ENCODE measurements at regions not wholly inside any gene's neighbourhood (a gene's known extent, or its start where the extent isn't known, plus 50 kb on each side); places are given as distances from the start of the nearest gene placed in this dataset.

GRCh38 chr2:172179045-172179701 lies 76.5 kb upstream of the DLX2 start:
- no peak for TF ChIP-seq CTCF (IDR thresholded peaks at IDR 0.05; ENCODE audit: control extremely low read depth, extremely low read depth, low read depth, missing control alignments)
- ChIA-PET CTCF (interaction anchor here (1.3 kb wide), 1 partner anchor 8 kb away, joined by 3 read pairs; no protein-coding TSS in a partner anchor), POLR2A (no interaction called here)
- DNase-seq (ENCODE audit: extremely low spot score), result no peak

- DNase-seq (ENCODE audit: extremely low spot score), result no peak
- ChIA-PET CTCF (no interaction called here), POLR2A (no interaction called here)
Observed at GRCh38 chr2:172181840-172182239, 79.1 kb upstream of the DLX2 start.

GRCh38 chr2:172182624-172183023 lies 79.9 kb upstream of the DLX2 start:
- TF ChIP-seq CTCF (IDR thresholded peaks at IDR 0.05; ENCODE audit: control extremely low read depth, extremely low read depth, low read depth, missing control alignments), result no peak
- POLR2A ChIA-PET, result no interaction called here
- CTCF ChIA-PET, result no interaction called here
- DNase-seq (ENCODE audit: extremely low spot score), result no peak

More at GRCh38 chr2:172181840-172182239, 79.1 kb upstream of the DLX2 start:
- TF ChIP-seq CTCF (IDR thresholded peaks at IDR 0.05; ENCODE audit: control extremely low read depth, extremely low read depth, low read depth, missing control alignments), result no peak

GRCh38 chr2:172193331-172194089 lies 90.8 kb upstream of the DLX2 start:
- no peak for TF ChIP-seq CTCF (IDR thresholded peaks at IDR 0.05; ENCODE audit: control extremely low read depth, extremely low read depth, low read depth, missing control alignments)
- ChIA-PET CTCF (interaction anchor here (1.0 to 1.6 kb wide), 5 partner anchors 11 to 78 kb away, joined by 3 to 4 read pairs (median 3); no protein-coding TSS in a partner anchor), POLR2A (no interaction called here)
- no peak for DNase-seq (ENCODE audit: extremely low spot score)

- CTCF ChIA-PET, result no interaction called here
- no peak for DNase-seq (ENCODE audit: extremely low spot score)
- POLR2A ChIA-PET, result no interaction called here
- no peak for TF ChIP-seq CTCF (IDR thresholded peaks at IDR 0.05; ENCODE audit: control extremely low read depth, extremely low read depth, low read depth, missing control alignments)
Observed at GRCh38 chr2:172195836-172196376, 93.2 kb upstream of the DLX2 start.

GRCh38 chr2:172196768-172197431 lies 94.2 kb upstream of the DLX2 start:
- ChIA-PET CTCF (no interaction called here), POLR2A (no interaction called here)
- TF ChIP-seq CTCF (IDR thresholded peaks at IDR 0.05; ENCODE audit: control extremely low read depth, extremely low read depth, low read depth, missing control alignments), result no peak
- DNase-seq (ENCODE audit: extremely low spot score), result no peak
